ENCODE measurements at regions not wholly inside any gene's neighbourhood (a gene's known extent, or its start where the extent isn't known, plus 50 kb on each side); places are given as distances from the start of the nearest gene placed in this dataset.

GRCh38 chr12:60724984-60725383 lies 1129.2 kb downstream of the SLC16A7 start:
- Histone ChIP-seq H3K27ac (ENCODE audit: extremely low read depth, low read depth, low read length) (no peak overlapping the region), H3K79me2 (ENCODE audit: control insufficient read depth, insufficient read depth, low read length) (no peaks in the 10 kb centered on the region), H2AFZ (ENCODE audit: low read depth, low read length) (no peak overlapping the region), H3K9ac (ENCODE audit: insufficient read depth in 1 of 2, low read depth in 2 of 2, low read length in 2 of 2) (no peak overlapping the region), H3K4me2 (ENCODE audit: insufficient read depth, low read length) (no peak overlapping the region), H3K27me3 (ENCODE audit: control insufficient read depth in 2 of 2, insufficient read depth in 2 of 2, low read length in 2 of 2) (no peaks in the 10 kb centered on the region), H4K20me1 (replicated peaks; ENCODE audit: control insufficient read depth, insufficient read depth, low read length) (no peaks in the 10 kb centered on the region), H3K4me1 (replicated peaks in 1 of 2; ENCODE audit: control insufficient read depth in 2 of 2, insufficient read depth in 2 of 2, low read length in 2 of 2) (no peaks in the 10 kb centered on the region), H3K9me1 (ENCODE audit: control insufficient read depth, insufficient read depth, low read length) (no peaks in the 10 kb centered on the region), H3K4me3 (no peak overlapping the region), H3K36me3 (ENCODE audit: control insufficient read depth, insufficient read depth, low read length) (no peaks in the 10 kb centered on the region), H3K9me3 (replicated peaks; ENCODE audit: control insufficient read depth, insufficient read depth, low read depth, low read length) (no peaks in the 10 kb centered on the region)
- ATAC-seq (no peak), FAIRE-seq (no peak), DNase-seq (ENCODE audit: extremely low read depth in 1 of 4, low spot score in 3 of 4) (no peak)
- no TSS peak for BruUV-seq (replicated peaks)
- CTCF ChIA-PET (ENCODE audit: low intra/inter-chr PET ratio): no interaction called here
- no peak for TF ChIP-seq ZNF830 (CRISPR knock-in tag; IDR thresholded peaks at IDR 0.05)
- TF ChIP-seq CBX3 (IDR thresholded peaks at IDR 0.05; ENCODE audit: borderline replicate concordance in 1 of 2, low read length in 2 of 2): no peak
- TF ChIP-seq MAZ (CRISPR knock-in tag; conservative IDR thresholded peaks at IDR 0.05 in 1 of 2, IDR thresholded peaks at IDR 0.05 in 1 of 2): no peak
- no peak for TF ChIP-seq ZFX (CRISPR knock-in tag; IDR thresholded peaks at IDR 0.05)
- TF ChIP-seq SIRT6 (IDR thresholded peaks at IDR 0.05; ENCODE audit: low read depth, low read length): no peak
- no peak for TF ChIP-seq KAT7 (CRISPR knock-in tag; IDR thresholded peaks at IDR 0.05; ENCODE audit: borderline replicate concordance)
- TF ChIP-seq POLR3G (IDR thresholded peaks at IDR 0.05; ENCODE audit: extremely low read depth, insufficient read length, insufficient replicate concordance): no peak
- no peak for TF ChIP-seq REST (IDR thresholded peaks at IDR 0.05; ENCODE audit: borderline replicate concordance)
- TF ChIP-seq REST (CRISPR knock-in tag; IDR thresholded peaks at IDR 0.05; ENCODE audit: low read depth): no peak
- TF ChIP-seq ARID2 (IDR thresholded peaks at IDR 0.05): no peak
- no peak for TF ChIP-seq ZBTB34 (CRISPR knock-in tag; IDR thresholded peaks at IDR 0.05)
- no peak for TF ChIP-seq ZNF586 (CRISPR knock-in tag; conservative IDR thresholded peaks at IDR 0.05)
- TF ChIP-seq ZNF57 (CRISPR knock-in tag; IDR thresholded peaks at IDR 0.05): no peak
- no peak for TF ChIP-seq NFRKB (IDR thresholded peaks at IDR 0.05; ENCODE audit: low read depth)
- no peak for TF ChIP-seq MIER1 (IDR thresholded peaks at IDR 0.05; ENCODE audit: low read depth)
- in situ Hi-C loops (cut with MboI) (no loop called here), intact Hi-C loops (cut with micrococcal nuclease) (no loop called here)
- POLR2A ChIA-PET: no interaction called here

Data from K562 (cell line).